Natural killer cell (primary cell): ENCODE measurements at regions not wholly inside any gene's neighbourhood (a gene's known extent, or its start where the extent isn't known, plus 50 kb on each side); places are given as distances from the start of the nearest gene placed in this dataset.

Experiments used
- ATAC-seq, 3 donors: fragments of 150-1000 bp in 2 of 3; fragments of 200-7000 bp in 1 of 3; cut with Tn5 transposase; 1 replicate in 1 of 3; 2 replicates in 2 of 3; pipeline ENCODE4 v1.10.0; 2021; ENCODE audit warnings: mild to moderate bottlenecking in 2 of 3, moderate library complexity in 2 of 3
- DNase-seq, 2 donors: peaks; one replicate each; pipeline versions ENCODE4 v3.0.0 to v3.0.0-alpha.2; 2013 to 2021; ENCODE audit warnings: mixed read lengths in 1 of 2
- H3K27ac ChIP-seq: one replicate; pipeline ENCODE4 v1.5.1; 2013; ENCODE audit warnings: mild to moderate bottlenecking, low read length
- H3K27me3 ChIP-seq: one replicate; pipeline ENCODE4 v1.6.1; 2013; ENCODE audit warnings: low read length; ENCODE audit not compliant: control insufficient read depth, insufficient read depth
- H3K36me3 ChIP-seq: one replicate; pipeline ENCODE4 v1.6.1; 2013; ENCODE audit warnings: low read length; ENCODE audit not compliant: control insufficient read depth, insufficient read depth
- H3K4me1 ChIP-seq: one replicate; pipeline ENCODE4 v1.6.1; 2013; ENCODE audit warnings: low read length; ENCODE audit not compliant: control insufficient read depth, insufficient read depth
- H3K4me3 ChIP-seq: one replicate; pipeline ENCODE4 v1.5.1; 2013; ENCODE audit warnings: low read length
- H3K9me3 ChIP-seq: one replicate; pipeline ENCODE4 v1.6.1; 2013; ENCODE audit warnings: low read length; ENCODE audit not compliant: control insufficient read depth, insufficient read depth
- H3K27ac Mint-ChIP-seq, 2 donors: one replicate each; pipeline ENCODE4 v1.8.0; 2022; ENCODE audit warnings: mild to moderate bottlenecking in 2 of 2, mixed read lengths in 2 of 2, moderate library complexity in 1 of 2
- H3K27me3 Mint-ChIP-seq, 2 donors: one replicate each; pipeline ENCODE4 v1.8.0; 2022; ENCODE audit warnings: low read depth in 2 of 2, mixed read lengths in 2 of 2
- H3K36me3 Mint-ChIP-seq: one replicate; pipeline ENCODE4 v1.8.0; 2022; ENCODE audit warnings: mixed read lengths
- H3K4me1 Mint-ChIP-seq, 2 donors: one replicate each; pipeline ENCODE4 v1.8.0; 2022; ENCODE audit warnings: mixed read lengths in 2 of 2
- H3K4me3 Mint-ChIP-seq: one replicate; pipeline ENCODE4 v1.8.0; 2022; ENCODE audit warnings: mild to moderate bottlenecking, moderate library complexity, mixed read lengths
- H3K9me3 Mint-ChIP-seq, 2 donors: one replicate each; pipeline ENCODE4 v1.8.0; 2022; ENCODE audit warnings: mixed read lengths in 2 of 2
- WGBS: methylation state at CpG from one replicate; pipeline ENCODE4 v1.1.7; 2013; ENCODE audit warnings: missing lambda C conversion rate; ENCODE audit not compliant: insufficient coverage; 5-methylcytosine and 5-hydroxymethylcytosine counted together
- intact Hi-C: fragments of 100-400 bp; cut with micrococcal nuclease; formaldehyde crosslinking; loops from one replicate; pipeline ENCODE4 v1.14.2; 2022
- TF ChIP-seq, protein P1 (sequence below): fragments of 200-600 bp; IDR thresholded peaks from one replicate; pipeline ENCODE4 v1.8.0; 2022; ENCODE audit warnings: antibody characterized with exemption

- H3K27me3 ChIP-seq = no peaks in the 10 kb centered on the region
- H3K36me3 Mint-ChIP-seq = peaks cover 12% of the 10 kb centered on the region
- no peaks in the 10 kb centered on the region for H3K4me1 Mint-ChIP-seq
- peaks cover 4 to 9% of the 10 kb centered on the region in 2 donors for H3K9me3 Mint-ChIP-seq
- TF ChIP-seq, protein P1, sequence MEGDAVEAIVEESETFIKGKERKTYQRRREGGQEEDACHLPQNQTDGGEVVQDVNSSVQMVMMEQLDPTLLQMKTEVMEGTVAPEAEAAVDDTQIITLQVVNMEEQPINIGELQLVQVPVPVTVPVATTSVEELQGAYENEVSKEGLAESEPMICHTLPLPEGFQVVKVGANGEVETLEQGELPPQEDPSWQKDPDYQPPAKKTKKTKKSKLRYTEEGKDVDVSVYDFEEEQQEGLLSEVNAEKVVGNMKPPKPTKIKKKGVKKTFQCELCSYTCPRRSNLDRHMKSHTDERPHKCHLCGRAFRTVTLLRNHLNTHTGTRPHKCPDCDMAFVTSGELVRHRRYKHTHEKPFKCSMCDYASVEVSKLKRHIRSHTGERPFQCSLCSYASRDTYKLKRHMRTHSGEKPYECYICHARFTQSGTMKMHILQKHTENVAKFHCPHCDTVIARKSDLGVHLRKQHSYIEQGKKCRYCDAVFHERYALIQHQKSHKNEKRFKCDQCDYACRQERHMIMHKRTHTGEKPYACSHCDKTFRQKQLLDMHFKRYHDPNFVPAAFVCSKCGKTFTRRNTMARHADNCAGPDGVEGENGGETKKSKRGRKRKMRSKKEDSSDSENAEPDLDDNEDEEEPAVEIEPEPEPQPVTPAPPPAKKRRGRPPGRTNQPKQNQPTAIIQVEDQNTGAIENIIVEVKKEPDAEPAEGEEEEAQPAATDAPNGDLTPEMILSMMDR = no peak
- no peaks in the 10 kb centered on the region for H3K36me3 ChIP-seq
- no peak overlapping the region for H3K27ac ChIP-seq
- H3K27ac Mint-ChIP-seq = no peak overlapping the region
- peaks cover 0 to 5% of the 10 kb centered on the region in 2 donors for H3K27me3 Mint-ChIP-seq
- intact Hi-C loops = no loop called here
- ATAC-seq (no peak), DNase-seq (no peak)
- no peaks in the 10 kb centered on the region for H3K4me1 ChIP-seq
- WGBS = 83% methylated on average over 3 of the region's 7 CpGs
- H3K4me3 ChIP-seq = no peak overlapping the region
- H3K9me3 ChIP-seq = no peaks in the 10 kb centered on the region
- no peak overlapping the region for H3K4me3 Mint-ChIP-seq
These were observed 272.9 kb downstream of the PPP1R2C start for GRCh38 chrX:42505016-42505415.

DNA sequence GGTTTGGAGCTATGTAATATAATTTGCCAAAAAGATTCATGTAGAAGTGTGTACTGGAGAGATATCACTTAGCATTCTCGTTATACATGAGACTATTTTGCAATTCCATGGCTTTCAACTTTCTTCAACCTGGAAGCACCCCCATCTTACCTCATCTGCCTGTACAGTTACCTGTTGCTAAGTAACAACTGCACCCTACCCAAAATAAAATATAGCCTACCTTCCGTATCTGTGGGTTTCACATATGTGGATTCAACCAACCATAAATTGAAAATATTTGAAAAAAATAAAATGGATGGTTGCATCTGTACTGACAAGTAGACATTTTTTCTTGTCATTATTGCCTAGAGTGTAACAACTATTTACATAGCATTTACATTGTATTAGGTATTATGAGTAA, 278.3 kb downstream of the PPP1R2C start:
- ATAC-seq = no peak
- intact Hi-C loops = no loop called here
- H3K4me3 ChIP-seq = no peak overlapping the region
- no peak overlapping the region for H3K27ac Mint-ChIP-seq
- no peaks in the 10 kb centered on the region for H3K9me3 ChIP-seq
- WGBS = no CpG with 5 or more reads among the region's 2 CpGs
- H3K4me1 Mint-ChIP-seq = peaks cover 0 to 7% of the 10 kb centered on the region in 2 donors
- H3K27me3 ChIP-seq = no peaks in the 10 kb centered on the region
- no peak overlapping the region for H3K27ac ChIP-seq
- H3K36me3 ChIP-seq = no peaks in the 10 kb centered on the region
- H3K27me3 Mint-ChIP-seq = no peaks in the 10 kb centered on the region
- H3K9me3 Mint-ChIP-seq = no peaks in the 10 kb centered on the region
- no peaks in the 10 kb centered on the region for H3K36me3 Mint-ChIP-seq
- peaks cover 7% of the 10 kb centered on the region for H3K4me1 ChIP-seq
- DNase-seq = no peak
- no peak overlapping the region for H3K4me3 Mint-ChIP-seq
- TF ChIP-seq, protein P1 = no peak

GRCh38 chrX:42497356-42497755, 280.6 kb downstream of the PPP1R2C start:
- H3K27ac Mint-ChIP-seq = no peak overlapping the region
- WGBS = 100% methylated on average over 1 of the region's 4 CpGs
- ATAC-seq (no peak), DNase-seq (no peak)
- H3K27me3 ChIP-seq = no peaks in the 10 kb centered on the region
- peaks cover 9% of the 10 kb centered on the region for H3K4me1 ChIP-seq
- intact Hi-C loops = no loop called here
- H3K36me3 ChIP-seq = no peaks in the 10 kb centered on the region
- no peak overlapping the region for H3K4me3 ChIP-seq
- no peaks in the 10 kb centered on the region for H3K36me3 Mint-ChIP-seq
- no peaks in the 10 kb centered on the region for H3K27me3 Mint-ChIP-seq
- H3K9me3 Mint-ChIP-seq = no peaks in the 10 kb centered on the region
- H3K4me1 Mint-ChIP-seq = peaks cover 0 to 11% of the 10 kb centered on the region in 2 donors
- no peak overlapping the region for H3K27ac ChIP-seq
- TF ChIP-seq, protein P1 = no peak
- no peaks in the 10 kb centered on the region for H3K9me3 ChIP-seq
- H3K4me3 Mint-ChIP-seq = no peak overlapping the region

DNA sequence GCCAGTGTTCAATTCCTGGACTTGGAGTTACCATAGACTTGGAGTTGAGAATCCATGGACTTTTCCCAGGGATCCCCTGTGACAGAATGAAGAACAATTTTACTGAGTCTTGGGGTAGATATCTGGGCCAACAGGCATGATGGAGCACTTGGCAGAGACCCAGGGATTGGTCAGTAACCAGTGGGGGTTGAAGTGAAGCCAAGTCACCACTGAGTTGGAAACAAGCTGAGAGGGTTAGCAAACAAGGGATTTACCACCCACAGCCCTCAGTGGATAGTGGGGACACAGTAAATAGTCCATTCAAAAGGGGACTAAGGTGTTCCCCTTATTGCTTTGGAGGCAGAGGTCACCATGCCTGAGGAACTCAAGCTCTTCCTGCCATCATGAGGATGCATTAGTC, 281.7 kb downstream of the PPP1R2C start:
- H3K36me3 ChIP-seq = no peaks in the 10 kb centered on the region
- H3K27me3 Mint-ChIP-seq = no peaks in the 10 kb centered on the region
- H3K4me1 Mint-ChIP-seq = peaks cover 0 to 11% of the 10 kb centered on the region in 2 donors
- no peak overlapping the region for H3K4me3 ChIP-seq
- H3K36me3 Mint-ChIP-seq = no peaks in the 10 kb centered on the region
- no peaks in the 10 kb centered on the region for H3K9me3 ChIP-seq
- H3K27ac ChIP-seq = no peak overlapping the region
- H3K4me1 ChIP-seq = peaks cover 9% of the 10 kb centered on the region
- no peaks in the 10 kb centered on the region for H3K9me3 Mint-ChIP-seq
- ATAC-seq = no peak
- TF ChIP-seq, protein P1 = no peak
- DNase-seq = no peak
- H3K27me3 ChIP-seq = no peaks in the 10 kb centered on the region
- no peak overlapping the region for H3K4me3 Mint-ChIP-seq
- intact Hi-C loops = no loop called here
- H3K27ac Mint-ChIP-seq = no peak overlapping the region
